C4-2B (cell line): ENCODE measurements at regions not wholly inside any gene's neighbourhood (a gene's known extent, or its start where the extent isn't known, plus 50 kb on each side); places are given as distances from the start of the nearest gene placed in this dataset.

ENCODE experiments used
- CTCF ChIP-seq: fragments of 450-650 bp; conservative IDR thresholded peaks from 2 replicates; pipeline ENCODE4 v1.5.1; 2017; ENCODE audit warnings: mild to moderate bottlenecking
- ZFX ChIP-seq: fragments of 450-650 bp; IDR thresholded peaks from 2 replicates; pipeline ENCODE4 v1.6.1; 2017

GRCh38 chr7:26951407-26951950, 87.1 kb upstream of the SKAP2 start:
- TF ChIP-seq CTCF (no peak), ZFX (no peak)
